ENCODE measurements at regions not wholly inside any gene's neighbourhood (a gene's known extent, or its start where the extent isn't known, plus 50 kb on each side); places are given as distances from the start of the nearest gene placed in this dataset.

DNA sequence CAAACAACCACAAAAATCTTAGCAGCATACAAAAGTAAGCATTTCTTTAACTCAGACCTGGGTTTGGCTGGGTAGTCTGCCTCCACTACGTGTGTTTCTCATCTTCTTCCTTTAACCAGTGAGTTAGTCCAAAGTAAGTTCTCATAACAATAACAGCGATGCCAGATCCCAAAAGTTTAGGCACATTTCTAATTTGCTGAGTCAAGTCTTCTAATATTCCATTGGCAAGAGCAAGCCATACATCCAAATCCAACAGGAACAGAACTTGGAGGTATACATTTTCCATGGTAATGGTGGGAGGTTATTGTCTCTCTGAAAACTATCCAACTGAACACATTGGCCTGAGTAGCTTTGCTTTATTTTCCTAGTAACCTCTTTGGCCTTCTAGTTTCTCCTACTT lies 115.7 kb upstream of the CNTNAP2 start:
- TF ChIP-seq NFIC (IDR thresholded peaks at IDR 0.05) (no peak), ZBTB7A (IDR thresholded peaks at IDR 0.05; ENCODE audit: low read depth) (no peak), EGR1 (IDR thresholded peaks at IDR 0.05) (no peak)
- TF ChIP-seq, protein P1, sequence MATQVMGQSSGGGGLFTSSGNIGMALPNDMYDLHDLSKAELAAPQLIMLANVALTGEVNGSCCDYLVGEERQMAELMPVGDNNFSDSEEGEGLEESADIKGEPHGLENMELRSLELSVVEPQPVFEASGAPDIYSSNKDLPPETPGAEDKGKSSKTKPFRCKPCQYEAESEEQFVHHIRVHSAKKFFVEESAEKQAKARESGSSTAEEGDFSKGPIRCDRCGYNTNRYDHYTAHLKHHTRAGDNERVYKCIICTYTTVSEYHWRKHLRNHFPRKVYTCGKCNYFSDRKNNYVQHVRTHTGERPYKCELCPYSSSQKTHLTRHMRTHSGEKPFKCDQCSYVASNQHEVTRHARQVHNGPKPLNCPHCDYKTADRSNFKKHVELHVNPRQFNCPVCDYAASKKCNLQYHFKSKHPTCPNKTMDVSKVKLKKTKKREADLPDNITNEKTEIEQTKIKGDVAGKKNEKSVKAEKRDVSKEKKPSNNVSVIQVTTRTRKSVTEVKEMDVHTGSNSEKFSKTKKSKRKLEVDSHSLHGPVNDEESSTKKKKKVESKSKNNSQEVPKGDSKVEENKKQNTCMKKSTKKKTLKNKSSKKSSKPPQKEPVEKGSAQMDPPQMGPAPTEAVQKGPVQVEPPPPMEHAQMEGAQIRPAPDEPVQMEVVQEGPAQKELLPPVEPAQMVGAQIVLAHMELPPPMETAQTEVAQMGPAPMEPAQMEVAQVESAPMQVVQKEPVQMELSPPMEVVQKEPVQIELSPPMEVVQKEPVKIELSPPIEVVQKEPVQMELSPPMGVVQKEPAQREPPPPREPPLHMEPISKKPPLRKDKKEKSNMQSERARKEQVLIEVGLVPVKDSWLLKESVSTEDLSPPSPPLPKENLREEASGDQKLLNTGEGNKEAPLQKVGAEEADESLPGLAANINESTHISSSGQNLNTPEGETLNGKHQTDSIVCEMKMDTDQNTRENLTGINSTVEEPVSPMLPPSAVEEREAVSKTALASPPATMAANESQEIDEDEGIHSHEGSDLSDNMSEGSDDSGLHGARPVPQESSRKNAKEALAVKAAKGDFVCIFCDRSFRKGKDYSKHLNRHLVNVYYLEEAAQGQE (IDR thresholded peaks at IDR 0.05; ENCODE audit: low read depth) = no peak
- TF ChIP-seq, protein P2, sequence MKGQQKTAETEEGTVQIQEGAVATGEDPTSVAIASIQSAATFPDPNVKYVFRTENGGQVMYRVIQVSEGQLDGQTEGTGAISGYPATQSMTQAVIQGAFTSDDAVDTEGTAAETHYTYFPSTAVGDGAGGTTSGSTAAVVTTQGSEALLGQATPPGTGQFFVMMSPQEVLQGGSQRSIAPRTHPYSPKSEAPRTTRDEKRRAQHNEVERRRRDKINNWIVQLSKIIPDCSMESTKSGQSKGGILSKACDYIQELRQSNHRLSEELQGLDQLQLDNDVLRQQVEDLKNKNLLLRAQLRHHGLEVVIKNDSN (IDR thresholded peaks at IDR 0.05) = no peak

DNA sequence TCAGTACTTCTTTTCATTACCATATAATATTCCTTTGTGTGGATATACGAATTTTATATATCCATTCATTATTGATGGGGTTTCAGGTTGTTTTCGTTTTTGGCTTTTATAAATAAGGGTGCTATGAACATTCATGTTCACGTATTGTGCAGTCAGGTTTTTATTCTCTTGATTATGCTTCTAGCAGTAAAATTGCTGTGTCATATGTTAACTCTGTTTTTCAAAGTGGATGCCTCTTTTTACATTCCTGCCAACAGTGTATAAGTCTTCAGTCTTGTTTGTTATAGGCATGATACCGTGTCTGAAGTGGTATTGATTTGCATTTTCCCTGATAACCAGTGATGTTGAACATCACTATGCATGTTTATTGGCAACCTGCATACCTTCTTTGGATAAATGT lies 127.1 kb upstream of the CNTNAP2 start:
- TF ChIP-seq, protein P2 (IDR thresholded peaks at IDR 0.05) = no peak
- TF ChIP-seq NFIC (IDR thresholded peaks at IDR 0.05) (no peak), TEAD4 (IDR thresholded peaks at IDR 0.05) (no peak), FOXM1 (IDR thresholded peaks at IDR 0.05; ENCODE audit: borderline replicate concordance, low read depth) (no peak), TCF12 (IDR thresholded peaks at IDR 0.05; ENCODE audit: low read depth) (no peak), EGR1 (IDR thresholded peaks at IDR 0.05) (no peak), RAD21 (IDR thresholded peaks at IDR 0.05; ENCODE audit: low read depth) (no peak), TAF1 (IDR thresholded peaks at IDR 0.05; ENCODE audit: low read depth) (no peak), CREB1 (IDR thresholded peaks at IDR 0.05; ENCODE audit: low read depth) (no peak), CEBPB (IDR thresholded peaks at IDR 0.05) (no peak)
- TF ChIP-seq, protein P3, sequence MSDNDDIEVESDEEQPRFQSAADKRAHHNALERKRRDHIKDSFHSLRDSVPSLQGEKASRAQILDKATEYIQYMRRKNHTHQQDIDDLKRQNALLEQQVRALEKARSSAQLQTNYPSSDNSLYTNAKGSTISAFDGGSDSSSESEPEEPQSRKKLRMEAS (IDR thresholded peaks at IDR 0.05) = no peak
- TF ChIP-seq, protein P1 (IDR thresholded peaks at IDR 0.05; ENCODE audit: low read depth) = no peak

GRCh38 chr7:145986248-145986874 lies 130.2 kb upstream of the CNTNAP2 start:
- TF ChIP-seq NFIC (IDR thresholded peaks at IDR 0.05) (no peak), EP300 (IDR thresholded peaks at IDR 0.05; ENCODE audit: borderline replicate concordance) (no peak), TCF12 (IDR thresholded peaks at IDR 0.05; ENCODE audit: low read depth) (no peak), ZBTB7A (IDR thresholded peaks at IDR 0.05; ENCODE audit: low read depth) (no peak), EGR1 (IDR thresholded peaks at IDR 0.05) (no peak), CREB1 (IDR thresholded peaks at IDR 0.05; ENCODE audit: low read depth) (no peak), CEBPB (IDR thresholded peaks at IDR 0.05) (no peak), TAF1 (IDR thresholded peaks at IDR 0.05; ENCODE audit: low read depth) (no peak)
- TF ChIP-seq, protein P2 (IDR thresholded peaks at IDR 0.05) = no peak
- TF ChIP-seq, protein P1 (IDR thresholded peaks at IDR 0.05; ENCODE audit: low read depth) = no peak
- TF ChIP-seq, protein P3 (IDR thresholded peaks at IDR 0.05) = no peak

DNA sequence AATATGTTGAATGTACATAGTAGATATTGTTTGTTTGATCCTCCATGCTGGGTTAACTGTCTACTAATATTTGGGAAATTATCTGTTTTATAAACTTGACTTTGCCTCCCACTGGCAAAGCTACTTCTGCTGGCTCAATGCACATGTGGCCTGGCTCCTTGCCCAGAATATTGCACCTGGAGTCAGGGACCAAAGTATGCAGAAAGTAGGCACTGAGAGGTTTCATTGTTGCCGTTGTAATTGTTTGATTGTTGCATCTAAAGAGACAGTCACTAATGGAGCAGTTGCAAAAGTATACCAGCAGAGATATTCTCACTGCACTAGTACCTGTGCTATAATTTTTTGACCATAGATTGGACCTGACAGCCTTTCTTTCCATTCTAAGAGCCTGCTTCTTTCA lies 137.8 kb upstream of the CNTNAP2 start:
- TF ChIP-seq, protein P3 (IDR thresholded peaks at IDR 0.05) = no peak
- TF ChIP-seq, protein P1 (IDR thresholded peaks at IDR 0.05; ENCODE audit: low read depth) = no peak
- TF ChIP-seq TAF1 (IDR thresholded peaks at IDR 0.05; ENCODE audit: low read depth) (no peak), EGR1 (IDR thresholded peaks at IDR 0.05) (no peak), NFIC (IDR thresholded peaks at IDR 0.05) (no peak), EP300 (IDR thresholded peaks at IDR 0.05; ENCODE audit: borderline replicate concordance) (no peak), CREB1 (IDR thresholded peaks at IDR 0.05; ENCODE audit: low read depth) (no peak), CEBPB (IDR thresholded peaks at IDR 0.05) (no peak)
- TF ChIP-seq, protein P2 (IDR thresholded peaks at IDR 0.05) = no peak

All from Ishikawa (cell line).